ENCODE measurements at regions not wholly inside any gene's neighbourhood (a gene's known extent, or its start where the extent isn't known, plus 50 kb on each side); places are given as distances from the start of the nearest gene placed in this dataset.

- no peak for DNase-seq
These were observed 152.8 kb downstream of the GAS1 start for GRCh38 chr9:86794391-86795046.

- DNase-seq, result no peak
These were observed 155.2 kb downstream of the GAS1 start for GRCh38 chr9:86792136-86792535.

GRCh38 chr9:86790805-86791204, 156.5 kb downstream of the GAS1 start:
- no peak for DNase-seq

- DNase-seq, result no peak
These were observed 158.8 kb downstream of the GAS1 start for GRCh38 chr9:86788456-86788855.

GRCh38 chr9:86783884-86784283, 163.4 kb downstream of the GAS1 start:
- DNase-seq, result no peak

GRCh38 chr9:86782831-86783230, 164.5 kb downstream of the GAS1 start:
- DNase-seq, result no peak

- no peak for DNase-seq
These were observed 168.5 kb downstream of the GAS1 start for GRCh38 chr9:86778761-86779160.

GRCh38 chr9:86775718-86776117, 171.6 kb downstream of the GAS1 start:
- DNase-seq, result no peak

- no peak for DNase-seq
These were observed 173.2 kb downstream of the GAS1 start for GRCh38 chr9:86774116-86774515.

- no peak for DNase-seq
These were observed 173.8 kb downstream of the GAS1 start for GRCh38 chr9:86773422-86773945.

- no peak for DNase-seq
These were observed 174.7 kb downstream of the GAS1 start for GRCh38 chr9:86772635-86772993.

GRCh38 chr9:86771941-86772634, 175.2 kb downstream of the GAS1 start:
- DNase-seq, result no peak

GRCh38 chr9:86771420-86771819, 175.9 kb downstream of the GAS1 start:
- no peak for DNase-seq

- DNase-seq, result no peak
These were observed 178.6 kb downstream of the GAS1 start for GRCh38 chr9:86768709-86769108.

GRCh38 chr9:86768020-86768419, 179.3 kb downstream of the GAS1 start:
- DNase-seq, result no peak

- DNase-seq, result no peak
These were observed 179.9 kb downstream of the GAS1 start for GRCh38 chr9:86767373-86767772.

- no peak for DNase-seq
These were observed 180.4 kb downstream of the GAS1 start for GRCh38 chr9:86766912-86767311.

- DNase-seq, result no peak
These were observed 180.8 kb downstream of the GAS1 start for GRCh38 chr9:86766511-86766910.

- no peak for DNase-seq
These were observed 181.4 kb downstream of the GAS1 start for GRCh38 chr9:86765746-86766430.

GRCh38 chr9:86764671-86765343, 182.5 kb downstream of the GAS1 start:
- no peak for DNase-seq

GRCh38 chr9:86764221-86764624, 183.1 kb downstream of the GAS1 start:
- no peak for DNase-seq

- DNase-seq, result no peak
These were observed 183.5 kb downstream of the GAS1 start for GRCh38 chr9:86763791-86764190.

GRCh38 chr9:86757382-86757720, 190.0 kb downstream of the GAS1 start:
- DNase-seq, result no peak
